Stimulated activated memory B cell treated with anti-CD40 and anti-IgM and Interleukin-4, amounts not matched to agents 10 μg/mL and 1 μg/mL and 100 μg/mL, for 72 hours (primary cell): ENCODE measurements at regions not wholly inside any gene's neighbourhood (a gene's known extent, or its start where the extent isn't known, plus 50 kb on each side); places are given as distances from the start of the nearest gene placed in this dataset.

Experiments used
- ATAC-seq: fragments of 150-1000 bp; cut with Tn5 transposase; 2 replicates; pipeline ENCODE4 v1.10.0; 2021
- H3K27ac Mint-ChIP-seq: one replicate; pipeline ENCODE4 v1.8.0; 2022; ENCODE audit warnings: mild to moderate bottlenecking, mixed read lengths
- H3K27me3 Mint-ChIP-seq: one replicate; pipeline ENCODE4 v1.8.0; 2022; ENCODE audit warnings: mixed read lengths
- H3K36me3 Mint-ChIP-seq: one replicate; pipeline ENCODE4 v1.8.0; 2022; ENCODE audit warnings: mixed read lengths
- H3K4me1 Mint-ChIP-seq: one replicate; pipeline ENCODE4 v1.8.0; 2022; ENCODE audit warnings: mixed read lengths
- H3K4me3 Mint-ChIP-seq: one replicate; pipeline ENCODE4 v1.8.0; 2022; ENCODE audit warnings: mild to moderate bottlenecking, moderate library complexity, mixed read lengths
- H3K9me3 Mint-ChIP-seq: one replicate; pipeline ENCODE4 v1.8.0; 2022; ENCODE audit warnings: mixed read lengths

DNA sequence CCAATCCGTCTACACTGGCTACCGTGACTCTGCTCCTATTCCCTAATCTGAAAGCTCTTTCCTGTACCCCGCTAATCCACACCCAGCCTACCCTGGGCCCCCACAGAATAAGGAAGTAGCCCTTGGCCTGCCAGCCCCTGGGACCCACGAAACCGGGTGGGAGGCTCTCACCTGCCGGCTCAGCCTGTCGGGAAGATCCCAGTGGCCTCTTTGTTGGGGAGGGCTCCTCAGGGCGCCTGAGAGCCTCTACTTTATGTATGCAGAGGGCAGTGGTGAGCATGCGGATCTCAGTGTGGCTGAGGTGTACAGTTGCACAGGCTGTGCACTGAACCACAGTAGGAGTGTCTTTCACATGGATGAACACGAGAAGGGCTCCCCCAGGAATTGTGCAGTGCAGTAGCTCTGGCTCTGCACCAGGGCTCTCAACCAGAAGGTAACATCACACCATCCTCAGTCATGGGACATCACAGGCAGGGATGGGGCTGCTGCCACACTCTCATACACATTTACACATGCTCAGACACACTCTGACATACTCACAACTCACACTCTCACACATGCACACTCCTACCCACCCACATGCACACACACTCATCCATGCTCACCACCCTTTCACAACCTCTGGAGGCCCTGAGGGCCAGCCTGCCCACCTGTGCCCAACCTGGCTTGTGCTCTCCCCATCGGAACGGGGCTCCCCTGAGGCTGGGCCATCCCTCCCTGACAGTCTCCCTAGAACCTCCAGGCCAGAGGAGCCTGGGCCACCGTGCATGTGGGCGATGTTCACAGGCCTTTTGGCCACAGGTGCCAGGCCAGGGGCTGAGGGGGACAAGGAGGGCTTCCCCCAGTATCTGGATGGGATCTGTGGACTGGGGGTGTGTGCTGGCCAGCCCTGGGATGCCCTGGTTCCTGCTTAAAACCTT, 135.0 kb downstream of the URI1 start:
- H3K4me3 Mint-ChIP-seq: no peak overlapping the region
- peaks cover 51% of the 10 kb centered on the region for H3K27me3 Mint-ChIP-seq
- peaks cover 3% of the 10 kb centered on the region for H3K9me3 Mint-ChIP-seq
- H3K27ac Mint-ChIP-seq: no peak overlapping the region
- ATAC-seq: no peak
- H3K4me1 Mint-ChIP-seq: no peaks in the 10 kb centered on the region
- no peaks in the 10 kb centered on the region for H3K36me3 Mint-ChIP-seq

DNA sequence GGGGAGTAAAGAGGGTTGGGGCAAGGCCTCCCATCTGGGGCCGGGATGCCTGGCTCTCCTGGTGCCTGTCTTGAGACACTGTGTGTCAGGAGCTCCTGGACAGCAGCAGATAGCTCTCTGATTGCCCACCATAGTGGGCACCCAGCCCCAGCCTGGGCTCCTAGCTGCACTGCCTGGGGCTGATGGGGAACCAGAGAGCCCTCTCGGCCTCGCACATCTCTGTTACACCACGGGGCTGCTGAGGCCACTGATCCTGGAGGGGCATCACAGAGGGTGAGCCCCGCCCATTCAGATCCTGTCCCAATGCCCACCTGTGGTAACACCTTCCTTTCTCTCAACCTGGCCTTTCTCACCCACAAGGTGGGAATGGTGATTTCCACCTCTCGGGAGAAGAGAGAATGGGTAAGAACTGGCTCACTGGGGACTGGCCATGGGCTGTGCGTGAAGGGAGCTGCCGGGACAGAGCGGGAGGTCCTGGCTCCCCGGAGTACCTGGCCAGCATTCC, 135.9 kb downstream of the URI1 start:
- H3K4me3 Mint-ChIP-seq: no peak overlapping the region
- H3K27me3 Mint-ChIP-seq: peaks cover 59% of the 10 kb centered on the region
- no peaks in the 10 kb centered on the region for H3K36me3 Mint-ChIP-seq
- no peak overlapping the region for H3K27ac Mint-ChIP-seq
- H3K4me1 Mint-ChIP-seq: no peaks in the 10 kb centered on the region
- peaks cover 3% of the 10 kb centered on the region for H3K9me3 Mint-ChIP-seq
- no peak for ATAC-seq

GRCh38 chr19:30078381-30078910, 136.4 kb downstream of the URI1 start:
- no peak overlapping the region for H3K27ac Mint-ChIP-seq
- peaks cover 3% of the 10 kb centered on the region for H3K9me3 Mint-ChIP-seq
- H3K36me3 Mint-ChIP-seq: no peaks in the 10 kb centered on the region
- no peaks in the 10 kb centered on the region for H3K4me1 Mint-ChIP-seq
- no peak for ATAC-seq
- H3K4me3 Mint-ChIP-seq: no peak overlapping the region
- H3K27me3 Mint-ChIP-seq: peaks cover 59% of the 10 kb centered on the region

- Mint-ChIP-seq H3K36me3 (no peaks in the 10 kb centered on the region), H3K9me3 (peaks cover 3% of the 10 kb centered on the region), H3K4me3 (no peak overlapping the region), H3K27ac (no peak overlapping the region), H3K4me1 (no peaks in the 10 kb centered on the region), H3K27me3 (peaks cover 59% of the 10 kb centered on the region)
- ATAC-seq: no peak
Observed at GRCh38 chr19:30079200-30079599, 137.2 kb downstream of the URI1 start.

DNA sequence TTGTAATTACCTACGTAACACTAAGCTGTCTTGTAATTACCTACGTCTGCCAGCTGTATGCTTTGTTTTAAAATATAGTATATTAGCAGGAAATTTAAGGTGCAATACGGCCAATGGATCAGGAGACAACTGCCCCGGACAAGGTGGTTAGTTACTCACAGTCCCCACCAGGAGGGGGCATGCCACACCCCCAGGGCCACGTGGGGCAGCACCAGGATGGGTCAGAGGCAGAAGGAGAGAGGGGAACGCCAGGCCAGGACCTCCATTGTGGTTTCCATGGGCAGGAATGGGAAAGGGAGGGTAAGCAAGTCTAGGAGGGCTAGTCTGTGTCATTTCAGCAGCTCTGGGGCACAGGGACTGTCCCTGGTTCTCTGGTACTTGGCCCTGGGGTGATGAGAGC, 140.1 kb downstream of the URI1 start:
- peaks cover 46% of the 10 kb centered on the region for H3K27me3 Mint-ChIP-seq
- no peaks in the 10 kb centered on the region for H3K36me3 Mint-ChIP-seq
- peaks cover 2% of the 10 kb centered on the region for H3K9me3 Mint-ChIP-seq
- no peak overlapping the region for H3K27ac Mint-ChIP-seq
- no peak for ATAC-seq
- no peaks in the 10 kb centered on the region for H3K4me1 Mint-ChIP-seq
- no peak overlapping the region for H3K4me3 Mint-ChIP-seq

DNA sequence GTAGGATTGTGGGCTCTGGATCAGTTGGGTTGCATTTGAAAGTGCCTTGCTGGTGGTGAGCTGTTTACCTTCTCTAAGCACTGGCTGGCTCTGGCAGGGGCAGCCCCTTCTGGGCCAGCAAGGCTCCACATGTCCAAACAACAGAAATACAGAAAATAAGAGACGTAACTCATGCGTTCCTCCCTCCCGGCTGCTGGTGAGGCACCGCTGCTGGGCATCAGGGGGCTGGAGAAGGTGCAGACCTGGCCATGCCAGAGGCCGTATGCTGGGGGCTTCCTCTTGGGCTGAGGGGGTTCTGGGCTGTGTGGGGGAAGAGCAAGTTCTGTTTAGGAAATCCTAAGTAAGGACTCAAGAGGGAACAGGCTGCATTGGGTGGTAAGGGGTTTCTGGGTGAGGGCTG, 140.6 kb downstream of the URI1 start:
- Mint-ChIP-seq H3K27me3 (peaks cover 42% of the 10 kb centered on the region), H3K27ac (no peak overlapping the region), H3K36me3 (no peaks in the 10 kb centered on the region)

GRCh38 chr19:30083125-30083681, 141.2 kb downstream of the URI1 start:
- no peak overlapping the region for H3K27ac Mint-ChIP-seq
- ATAC-seq: no peak
- H3K4me3 Mint-ChIP-seq: no peak overlapping the region
- H3K9me3 Mint-ChIP-seq: no peaks in the 10 kb centered on the region
- H3K36me3 Mint-ChIP-seq: no peaks in the 10 kb centered on the region
- peaks cover 41% of the 10 kb centered on the region for H3K27me3 Mint-ChIP-seq
- no peaks in the 10 kb centered on the region for H3K4me1 Mint-ChIP-seq

More for the DNA sequence above, 140.6 kb downstream of the URI1 start:
- Mint-ChIP-seq H3K4me1 (no peaks in the 10 kb centered on the region), H3K9me3 (no peaks in the 10 kb centered on the region), H3K4me3 (no peak overlapping the region)
- no peak for ATAC-seq

- H3K4me1 Mint-ChIP-seq: no peaks in the 10 kb centered on the region
- no peak for ATAC-seq
- H3K4me3 Mint-ChIP-seq: no peak overlapping the region
Observed at GRCh38 chr19:30083701-30084156, 141.7 kb downstream of the URI1 start.

GRCh38 chr19:30084390-30084819, 142.4 kb downstream of the URI1 start:
- H3K4me3 Mint-ChIP-seq: no peak overlapping the region
- H3K36me3 Mint-ChIP-seq: no peaks in the 10 kb centered on the region
- H3K27me3 Mint-ChIP-seq: peaks cover 32% of the 10 kb centered on the region
- no peaks in the 10 kb centered on the region for H3K4me1 Mint-ChIP-seq
- ATAC-seq: no peak
- H3K9me3 Mint-ChIP-seq: no peaks in the 10 kb centered on the region
- no peak overlapping the region for H3K27ac Mint-ChIP-seq

More at GRCh38 chr19:30083701-30084156, 141.7 kb downstream of the URI1 start:
- H3K9me3 Mint-ChIP-seq: no peaks in the 10 kb centered on the region
- no peak overlapping the region for H3K27ac Mint-ChIP-seq
- no peaks in the 10 kb centered on the region for H3K36me3 Mint-ChIP-seq
- peaks cover 39% of the 10 kb centered on the region for H3K27me3 Mint-ChIP-seq

- no peak overlapping the region for H3K27ac Mint-ChIP-seq
- ATAC-seq: no peak
Observed at GRCh38 chr19:30085394-30085793, 143.4 kb downstream of the URI1 start.

GRCh38 chr19:30086220-30086619, 144.2 kb downstream of the URI1 start:
- Mint-ChIP-seq H3K27ac (no peak overlapping the region), H3K9me3 (no peaks in the 10 kb centered on the region), H3K36me3 (no peaks in the 10 kb centered on the region), H3K4me3 (no peak overlapping the region), H3K4me1 (no peaks in the 10 kb centered on the region), H3K27me3 (peaks cover 16% of the 10 kb centered on the region)
- ATAC-seq: no peak

More at GRCh38 chr19:30085394-30085793, 143.4 kb downstream of the URI1 start:
- H3K36me3 Mint-ChIP-seq: no peaks in the 10 kb centered on the region
- H3K4me3 Mint-ChIP-seq: no peak overlapping the region
- H3K4me1 Mint-ChIP-seq: no peaks in the 10 kb centered on the region
- H3K9me3 Mint-ChIP-seq: no peaks in the 10 kb centered on the region
- H3K27me3 Mint-ChIP-seq: peaks cover 23% of the 10 kb centered on the region

DNA sequence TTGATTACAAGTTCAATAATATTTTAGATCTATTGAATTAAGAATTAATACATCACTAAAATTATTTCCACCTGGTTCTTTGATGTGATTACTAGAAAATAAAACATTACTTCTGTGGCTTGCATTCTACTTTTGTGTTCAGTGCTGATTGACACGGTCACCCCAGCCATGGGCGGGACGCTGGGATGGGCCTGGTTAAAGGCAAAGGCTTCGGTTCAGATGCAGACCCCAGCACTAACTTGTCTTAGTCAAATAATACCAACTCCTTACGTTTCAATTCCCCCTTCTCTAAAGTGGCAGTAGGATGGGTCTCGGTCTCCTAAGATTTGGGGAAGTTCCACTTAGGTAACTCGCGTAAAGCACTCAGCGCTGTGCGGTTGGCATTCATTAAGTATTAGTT, 144.9 kb downstream of the URI1 start:
- H3K9me3 Mint-ChIP-seq: no peaks in the 10 kb centered on the region
- H3K4me1 Mint-ChIP-seq: no peaks in the 10 kb centered on the region
- H3K4me3 Mint-ChIP-seq: no peak overlapping the region
- peaks cover 9% of the 10 kb centered on the region for H3K27me3 Mint-ChIP-seq
- no peak for ATAC-seq
- H3K27ac Mint-ChIP-seq: no peak overlapping the region
- H3K36me3 Mint-ChIP-seq: no peaks in the 10 kb centered on the region

DNA sequence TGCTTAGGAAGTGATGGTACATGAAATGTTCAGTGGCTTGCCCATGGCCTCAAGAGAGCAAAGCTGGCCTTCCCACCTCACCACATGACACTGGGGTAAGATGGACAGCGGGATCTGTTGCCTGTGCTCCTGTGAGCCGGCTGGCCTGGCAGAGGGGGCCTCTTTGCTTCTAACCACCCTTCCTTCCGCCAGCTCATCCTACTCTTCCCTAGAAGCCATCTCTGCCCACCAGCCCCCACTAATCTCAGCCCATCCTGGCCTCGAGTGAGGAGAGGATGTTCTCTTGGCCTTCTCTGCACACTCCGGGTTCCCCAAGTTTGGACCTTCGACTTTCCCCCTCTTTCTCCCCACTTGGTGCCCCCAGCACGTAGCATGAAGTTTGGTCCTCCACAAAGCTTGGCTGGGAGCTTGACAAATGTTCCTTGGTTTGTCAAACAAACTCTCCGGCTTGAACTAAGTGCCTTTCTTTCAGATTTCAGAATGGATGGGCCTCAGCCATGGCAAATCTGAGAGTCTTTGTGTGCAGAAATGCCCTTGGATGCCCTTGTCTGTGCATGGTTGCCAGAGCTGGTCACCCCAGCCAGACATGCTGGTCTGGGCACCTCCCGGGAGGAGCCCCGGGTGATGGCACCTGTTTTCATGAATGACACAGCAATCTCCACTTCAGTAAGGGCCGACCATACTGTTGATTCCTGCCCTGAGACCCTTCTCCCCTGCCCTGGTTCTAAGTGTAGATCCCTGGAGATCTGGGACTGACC, 145.5 kb downstream of the URI1 start:
- H3K4me1 Mint-ChIP-seq: no peaks in the 10 kb centered on the region
- no peaks in the 10 kb centered on the region for H3K9me3 Mint-ChIP-seq
- H3K27me3 Mint-ChIP-seq: peaks cover 3% of the 10 kb centered on the region
- H3K27ac Mint-ChIP-seq: no peak overlapping the region
- no peak overlapping the region for H3K4me3 Mint-ChIP-seq
- no peaks in the 10 kb centered on the region for H3K36me3 Mint-ChIP-seq
- ATAC-seq: no peak

GRCh38 chr19:30088567-30088966, 146.5 kb downstream of the URI1 start:
- no peak for ATAC-seq
- Mint-ChIP-seq H3K36me3 (no peaks in the 10 kb centered on the region), H3K4me3 (no peak overlapping the region)

GRCh38 chr19:30089086-30089665, 147.1 kb downstream of the URI1 start:
- H3K9me3 Mint-ChIP-seq: no peaks in the 10 kb centered on the region
- H3K27ac Mint-ChIP-seq: no peak overlapping the region
- H3K27me3 Mint-ChIP-seq: peaks cover 4% of the 10 kb centered on the region
- H3K4me3 Mint-ChIP-seq: no peak overlapping the region
- H3K36me3 Mint-ChIP-seq: no peaks in the 10 kb centered on the region
- no peaks in the 10 kb centered on the region for H3K4me1 Mint-ChIP-seq
- no peak for ATAC-seq

More at GRCh38 chr19:30088567-30088966, 146.5 kb downstream of the URI1 start:
- Mint-ChIP-seq H3K4me1 (no peaks in the 10 kb centered on the region), H3K9me3 (no peaks in the 10 kb centered on the region), H3K27me3 (no peaks in the 10 kb centered on the region), H3K27ac (no peak overlapping the region)
